ENCODE measurements at regions not wholly inside any gene's neighbourhood (a gene's known extent, or its start where the extent isn't known, plus 50 kb on each side); places are given as distances from the start of the nearest gene placed in this dataset.
A peak's percentile ranks its signal among the peaks of the same experiment; 100 is the strongest.
"Not testable (repeated sequence)": the region's sequence is repeated elsewhere in the genome, so short reads cannot be mapped to it uniquely, and the experiment has no call there.

DNA sequence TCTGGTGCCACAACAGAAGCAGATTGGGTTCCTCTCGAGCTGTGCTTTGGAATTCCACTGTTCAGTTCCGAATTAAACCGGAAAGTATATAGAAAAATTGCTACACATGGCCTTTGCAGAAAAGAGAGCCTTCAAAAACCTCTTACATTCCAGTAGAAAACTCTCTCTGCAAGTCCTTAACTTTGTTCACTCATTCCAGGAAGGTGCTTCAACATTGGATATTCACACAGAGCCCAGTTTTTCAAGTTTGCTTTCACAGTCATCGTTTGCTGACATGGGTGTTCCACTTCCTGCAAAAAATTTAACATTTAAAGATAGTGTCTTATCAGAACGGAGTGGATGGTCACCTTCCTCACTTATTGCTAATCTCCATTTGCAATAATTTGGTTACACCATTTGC, 93.7 kb downstream of the PPIAL4C start:
- H3K9me3 ChIP-seq; H3K4me1 ChIP-seq; H3K36me3 ChIP-seq; H3K4me3 ChIP-seq (ENCODE audit: low read depth, low read length); DNase-seq; H3K27me3 ChIP-seq: not testable (repeated sequence)

DNA sequence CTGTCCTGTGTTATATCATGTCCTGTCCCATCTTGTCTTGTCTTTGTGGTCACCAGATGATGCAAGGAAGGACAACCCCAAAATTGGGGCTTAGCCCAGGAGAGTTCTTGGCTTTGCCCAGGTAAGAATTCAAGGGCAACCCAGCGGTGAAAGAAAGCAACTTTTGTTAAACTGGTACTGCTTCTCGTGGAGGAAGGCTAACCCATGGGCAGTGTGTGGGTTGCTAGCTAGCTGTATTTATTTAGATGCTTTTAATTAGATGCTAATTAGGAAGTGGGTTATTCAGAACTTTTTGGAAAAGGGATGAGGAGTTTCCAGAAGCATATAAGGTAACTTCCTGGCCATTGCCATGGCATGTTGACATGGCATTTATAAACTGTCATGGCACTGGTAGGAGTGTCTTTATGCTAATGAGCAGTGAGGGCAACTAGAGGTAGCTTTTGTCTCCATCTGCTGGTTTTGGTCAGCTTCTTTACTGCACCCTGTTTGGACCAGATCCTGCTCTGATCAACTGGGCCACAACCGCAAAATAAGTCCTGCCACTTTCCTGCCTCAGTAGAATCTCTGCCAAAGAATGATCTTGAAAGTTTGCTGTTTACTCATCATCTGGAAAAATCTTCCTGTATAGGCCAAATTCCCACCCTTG, 95.8 kb upstream of the FCGR1A start:
- H3K27me3 ChIP-seq; H3K4me3 ChIP-seq (ENCODE audit: low read depth, low read length); H3K4me1 ChIP-seq; H3K9me3 ChIP-seq; DNase-seq; H3K36me3 ChIP-seq: not testable (repeated sequence)

DNA sequence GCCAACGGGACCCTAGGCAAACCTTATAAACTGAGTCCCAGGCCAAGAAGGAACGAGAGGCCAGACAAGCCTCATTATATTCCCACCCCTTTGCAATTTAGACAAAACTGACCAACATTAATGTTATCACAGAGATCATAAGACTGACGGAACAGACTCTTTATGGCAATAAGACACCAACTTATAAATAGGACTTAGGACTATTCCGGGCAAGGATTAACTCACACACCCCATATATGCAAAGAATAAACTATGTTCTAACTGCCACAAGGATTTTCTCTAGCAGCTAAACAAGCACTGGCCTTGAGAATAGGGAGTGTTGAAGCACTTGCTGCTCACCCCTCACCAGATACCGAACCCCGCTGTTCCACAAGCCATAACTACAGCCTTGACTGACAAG, 91.1 kb upstream of the FCGR1A start:
- H3K4me3 ChIP-seq (ENCODE audit: low read depth, low read length); H3K27me3 ChIP-seq; H3K4me1 ChIP-seq; H3K36me3 ChIP-seq; DNase-seq; H3K9me3 ChIP-seq: not testable (repeated sequence)

DNA sequence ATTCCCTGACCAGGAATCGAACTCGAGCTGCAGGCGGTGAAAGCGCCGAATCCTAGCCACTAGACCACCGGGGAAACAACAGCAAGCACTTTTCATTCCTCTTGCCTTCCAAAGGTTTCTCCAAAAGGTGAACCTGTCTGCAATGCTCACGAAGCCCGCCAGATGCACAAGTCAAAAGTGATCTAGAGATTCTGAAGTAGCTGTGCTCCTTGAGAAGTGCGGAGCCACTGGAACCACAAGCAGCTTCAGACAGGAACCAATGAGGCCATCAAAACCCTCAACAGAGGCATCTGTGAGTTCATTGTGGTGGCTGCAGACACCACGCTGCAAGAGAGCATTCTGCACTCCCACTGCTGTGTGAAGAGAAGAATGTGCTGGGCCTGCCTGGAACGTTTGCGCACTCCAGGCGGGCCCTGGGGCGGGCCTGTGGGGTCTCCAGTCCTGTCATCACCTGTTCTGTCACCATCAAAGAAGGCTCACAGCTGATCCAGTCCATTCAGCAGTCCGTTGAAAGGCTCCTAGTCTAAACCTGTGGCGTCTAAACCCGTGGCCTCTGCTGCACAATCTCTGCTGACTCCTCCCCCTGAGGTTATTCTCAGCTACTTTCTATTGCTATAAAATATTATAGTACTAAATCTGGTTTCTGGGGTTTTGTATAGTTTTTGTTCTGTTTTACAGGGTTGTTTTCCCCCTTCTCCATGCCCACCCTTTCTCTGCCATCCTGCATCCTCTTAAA, 89.5 kb upstream of the FCGR1A start:
- not testable (repeated sequence) for H3K36me3 ChIP-seq; H3K27me3 ChIP-seq; H3K9me3 ChIP-seq; DNase-seq; H3K4me1 ChIP-seq; H3K4me3 ChIP-seq (ENCODE audit: low read depth, low read length)

DNA sequence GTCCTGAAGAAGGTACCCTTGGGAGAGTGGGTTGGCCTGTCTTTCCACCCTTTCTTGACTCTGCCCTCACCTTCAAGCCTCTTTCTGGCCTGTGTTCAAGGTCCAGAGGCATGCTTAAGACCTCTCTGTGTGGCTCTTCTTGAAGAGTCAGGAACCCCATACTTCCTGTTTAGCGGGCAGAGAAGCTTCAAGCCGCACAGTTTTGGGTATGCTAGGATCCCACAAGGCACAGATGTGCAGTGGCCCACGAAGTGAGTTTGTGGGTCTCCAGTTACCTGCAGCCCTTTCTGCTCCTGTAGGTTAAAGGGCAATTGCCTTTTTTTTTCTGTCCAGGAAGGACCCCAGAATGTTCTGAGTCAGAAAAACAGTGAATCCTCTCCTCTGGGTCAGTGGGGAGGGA, 87.4 kb upstream of the FCGR1A start:
- not testable (repeated sequence) for H3K9me3 ChIP-seq; H3K4me3 ChIP-seq (ENCODE audit: low read depth, low read length); H3K27me3 ChIP-seq; H3K4me1 ChIP-seq; DNase-seq; H3K36me3 ChIP-seq

DNA sequence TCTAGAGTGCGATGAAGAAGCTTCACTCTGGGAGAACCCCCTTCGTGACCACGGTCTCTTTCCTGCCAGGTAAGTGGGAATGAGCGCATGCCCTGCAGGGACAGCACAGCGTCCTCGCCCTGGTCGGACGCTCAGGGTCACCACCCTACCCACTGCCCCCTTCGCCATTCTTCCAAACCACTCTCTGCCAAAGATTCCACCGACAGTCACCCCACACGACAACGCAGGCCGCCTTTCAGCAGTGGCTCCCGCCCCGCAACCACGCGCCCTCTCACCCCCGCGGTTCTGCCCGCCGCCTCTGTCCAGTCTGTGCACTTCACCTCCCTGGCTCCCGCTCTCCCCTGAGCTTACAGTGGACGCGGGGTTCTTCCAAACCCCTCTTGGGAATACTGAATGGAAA, 82.3 kb upstream of the FCGR1A start:
- H3K36me3 ChIP-seq; H3K27me3 ChIP-seq; DNase-seq; H3K9me3 ChIP-seq; H3K4me1 ChIP-seq; H3K4me3 ChIP-seq (ENCODE audit: low read depth, low read length): not testable (repeated sequence)

DNA sequence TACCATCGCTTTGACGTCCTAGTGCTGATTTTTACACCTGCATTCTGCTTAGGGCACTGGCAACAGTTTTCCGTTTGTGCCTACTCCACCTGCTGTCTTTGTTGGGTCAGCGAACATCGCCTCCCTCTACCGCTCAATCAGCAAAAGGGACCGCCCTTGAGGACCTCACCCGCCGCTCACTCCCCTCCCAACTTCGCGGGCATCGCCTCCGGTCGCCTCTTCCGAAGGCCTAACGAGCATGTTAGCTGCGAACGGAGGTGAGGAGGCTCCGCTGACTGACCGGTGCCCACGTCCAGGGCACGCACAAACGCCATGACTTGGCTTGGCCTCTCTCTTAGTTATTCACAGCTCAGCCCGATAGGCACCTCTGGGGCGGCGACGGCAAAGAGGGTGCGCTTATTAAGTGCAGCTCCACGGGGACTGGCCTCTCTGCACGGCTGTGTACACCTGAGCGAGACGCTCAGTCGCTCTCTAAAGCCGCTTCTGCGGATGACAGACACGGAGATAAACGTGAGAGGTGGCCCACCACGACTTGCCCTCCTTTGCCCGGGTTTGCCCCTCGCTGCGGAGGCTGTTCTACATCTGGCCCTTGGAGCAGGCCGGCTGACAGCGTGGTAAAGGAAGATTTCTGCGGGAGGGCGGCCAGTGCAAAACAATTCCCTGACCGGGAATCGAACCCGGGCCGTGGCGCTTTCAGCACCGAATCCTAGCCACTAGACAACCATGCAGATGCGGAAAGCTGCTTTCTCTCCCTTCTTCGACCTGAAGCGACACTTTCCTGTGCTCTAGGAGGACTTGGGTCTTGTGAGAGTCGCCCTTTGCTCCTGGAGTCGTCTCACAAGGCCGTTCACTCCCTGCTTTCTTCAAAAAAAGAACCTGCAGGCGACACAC, 81.6 kb upstream of the FCGR1A start:
- not testable (repeated sequence) for H3K27me3 ChIP-seq; DNase-seq; H3K36me3 ChIP-seq; H3K4me1 ChIP-seq; H3K9me3 ChIP-seq; H3K4me3 ChIP-seq (ENCODE audit: low read depth, low read length)

DNA sequence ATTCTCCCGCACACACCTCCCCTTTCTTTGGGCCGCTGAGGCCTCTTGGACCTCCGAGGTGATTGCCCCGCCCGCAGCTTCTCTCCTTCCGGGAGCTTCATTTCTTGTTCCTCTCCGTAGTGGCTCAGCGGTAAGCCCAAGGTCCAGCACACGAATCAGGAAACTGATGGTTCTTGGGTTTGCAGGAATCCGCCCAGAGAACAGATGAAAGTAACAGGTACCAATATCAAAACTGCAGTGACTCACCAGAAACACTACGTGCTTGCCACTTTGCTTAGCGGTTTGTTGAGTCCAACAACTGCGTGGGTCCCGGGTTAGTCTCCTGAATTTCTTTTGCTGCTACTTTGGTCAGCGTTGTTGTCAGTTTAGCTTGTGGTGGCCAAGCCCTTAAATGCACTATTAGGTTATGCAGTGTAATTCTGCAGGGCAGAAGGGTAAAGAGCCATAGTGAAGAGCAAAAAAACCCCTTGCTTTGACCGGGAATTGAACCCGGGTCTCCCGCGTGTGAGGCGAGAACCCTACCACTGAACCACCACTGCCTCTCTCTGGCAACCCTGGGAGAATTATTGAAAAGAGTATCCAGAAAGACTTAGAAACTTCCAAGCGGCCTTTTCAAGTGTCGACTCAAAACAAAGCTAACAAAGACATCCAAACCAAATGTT, 74.2 kb upstream of the FCGR1A start:
- H3K4me1 ChIP-seq; H3K27me3 ChIP-seq; H3K9me3 ChIP-seq; H3K36me3 ChIP-seq; H3K4me3 ChIP-seq (ENCODE audit: low read depth, low read length): not testable (repeated sequence)
- peak; percentile 75 for DNase-seq

DNA sequence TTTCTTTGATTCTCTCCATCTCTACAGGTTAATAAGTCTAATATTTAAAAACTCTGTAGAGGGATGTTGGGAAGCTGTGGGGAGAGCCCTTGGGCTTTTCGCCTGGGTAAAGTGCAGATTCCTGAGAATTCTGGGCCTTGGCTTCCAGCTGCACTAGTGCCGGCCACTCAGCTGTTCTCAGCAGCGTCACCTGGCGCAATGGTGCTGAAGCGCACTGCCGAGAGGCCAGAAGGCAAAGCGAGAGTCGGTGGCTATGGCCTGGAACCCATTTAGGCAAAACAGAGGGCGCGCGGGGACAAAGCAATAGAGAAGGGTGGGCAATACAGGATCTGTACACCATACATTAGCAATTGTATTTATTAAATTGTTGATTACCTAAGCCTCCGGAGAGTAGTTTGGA, 70.8 kb upstream of the FCGR1A start:
- not testable (repeated sequence) for H3K9me3 ChIP-seq, H3K4me1 ChIP-seq, DNase-seq, H3K27me3 ChIP-seq, H3K36me3 ChIP-seq
- H3K4me3 ChIP-seq (ENCODE audit: low read depth, low read length) = peak overlapping the region; percentile 49

DNA sequence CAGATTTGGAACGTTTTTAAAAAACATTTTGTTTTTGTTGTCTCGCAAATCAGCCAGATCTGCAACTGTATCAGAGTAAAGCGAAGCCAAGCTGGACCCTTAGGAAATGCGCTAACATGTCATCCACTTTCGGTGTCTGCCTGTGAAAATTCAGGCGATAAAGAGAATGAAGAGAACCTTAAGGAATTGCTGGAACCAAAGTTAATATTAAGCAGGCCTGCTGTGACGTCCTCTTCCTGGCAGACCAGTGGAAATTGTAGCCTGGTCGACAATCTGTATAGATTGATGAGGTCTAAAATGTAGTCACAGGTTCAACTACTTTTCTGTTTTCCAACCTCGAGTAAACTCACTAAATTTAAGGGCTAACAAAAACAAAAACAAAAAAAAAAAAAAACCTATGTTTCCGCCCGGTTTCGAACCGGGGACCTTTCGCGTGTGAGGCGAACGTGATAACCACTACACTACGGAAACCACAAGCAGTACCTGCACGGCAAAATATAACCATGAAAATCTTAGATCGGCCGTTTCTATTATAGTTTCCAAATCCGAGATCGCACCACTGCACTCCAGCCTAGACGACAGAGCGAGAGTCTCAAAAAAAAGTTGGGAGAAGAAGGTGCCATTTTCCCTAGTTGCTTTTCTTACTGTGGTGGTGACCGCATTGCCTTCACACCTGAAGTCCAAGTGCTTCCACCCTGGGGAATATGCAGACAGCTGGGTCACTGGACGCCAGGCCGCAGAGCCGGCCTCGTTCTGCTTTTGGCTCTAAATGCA, 70.2 kb upstream of the FCGR1A start:
- DNase-seq = peak; percentile 29
- H3K36me3 ChIP-seq, H3K27me3 ChIP-seq, H3K4me1 ChIP-seq, H3K9me3 ChIP-seq: not testable (repeated sequence)
- peak overlapping the region; percentile 58 for H3K4me3 ChIP-seq (ENCODE audit: low read depth, low read length)

DNA sequence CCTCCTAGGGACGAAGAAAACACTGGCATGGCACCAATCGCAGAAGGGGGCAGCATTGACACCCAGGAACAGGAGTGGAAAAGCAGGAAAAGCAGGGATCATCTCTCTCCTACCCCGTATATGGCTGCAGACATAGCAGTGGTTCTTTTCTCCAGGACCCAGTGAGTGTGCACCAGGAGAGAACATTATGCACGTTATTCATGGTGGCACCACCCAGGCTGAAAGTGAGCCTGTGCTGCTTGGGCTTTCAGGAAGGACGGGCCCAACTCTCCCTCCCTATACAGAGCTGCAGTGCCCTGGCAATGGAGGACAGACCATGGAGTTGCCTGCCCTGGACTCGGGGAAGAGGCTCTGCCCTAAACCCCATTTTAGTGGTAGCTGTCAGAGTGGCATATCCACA, 69.0 kb upstream of the FCGR1A start:
- not testable (repeated sequence) for H3K36me3 ChIP-seq; H3K9me3 ChIP-seq; H3K27me3 ChIP-seq; DNase-seq; H3K4me3 ChIP-seq (ENCODE audit: low read depth, low read length); H3K4me1 ChIP-seq

DNA sequence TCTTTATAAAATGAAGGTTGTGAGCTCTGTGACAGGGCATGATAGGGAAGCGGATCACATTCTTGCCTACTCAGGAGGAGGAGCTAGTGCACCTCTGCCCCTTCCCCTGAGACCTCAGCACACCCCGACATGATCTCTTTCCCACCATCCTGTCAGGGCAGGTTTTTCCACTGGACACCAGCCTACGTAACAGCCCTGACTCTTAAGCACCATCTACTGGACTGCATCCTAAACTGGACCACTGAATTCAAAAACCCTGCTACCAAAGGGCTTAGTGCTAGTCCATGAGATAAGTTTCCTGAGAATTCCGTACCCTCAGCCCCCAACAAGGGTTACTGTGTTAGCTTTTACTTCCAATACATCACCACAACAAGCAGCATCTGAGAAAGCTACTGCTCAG, 68.5 kb upstream of the FCGR1A start:
- not testable (repeated sequence) for H3K4me1 ChIP-seq; H3K27me3 ChIP-seq; H3K9me3 ChIP-seq; H3K4me3 ChIP-seq (ENCODE audit: low read depth, low read length); DNase-seq; H3K36me3 ChIP-seq

DNA sequence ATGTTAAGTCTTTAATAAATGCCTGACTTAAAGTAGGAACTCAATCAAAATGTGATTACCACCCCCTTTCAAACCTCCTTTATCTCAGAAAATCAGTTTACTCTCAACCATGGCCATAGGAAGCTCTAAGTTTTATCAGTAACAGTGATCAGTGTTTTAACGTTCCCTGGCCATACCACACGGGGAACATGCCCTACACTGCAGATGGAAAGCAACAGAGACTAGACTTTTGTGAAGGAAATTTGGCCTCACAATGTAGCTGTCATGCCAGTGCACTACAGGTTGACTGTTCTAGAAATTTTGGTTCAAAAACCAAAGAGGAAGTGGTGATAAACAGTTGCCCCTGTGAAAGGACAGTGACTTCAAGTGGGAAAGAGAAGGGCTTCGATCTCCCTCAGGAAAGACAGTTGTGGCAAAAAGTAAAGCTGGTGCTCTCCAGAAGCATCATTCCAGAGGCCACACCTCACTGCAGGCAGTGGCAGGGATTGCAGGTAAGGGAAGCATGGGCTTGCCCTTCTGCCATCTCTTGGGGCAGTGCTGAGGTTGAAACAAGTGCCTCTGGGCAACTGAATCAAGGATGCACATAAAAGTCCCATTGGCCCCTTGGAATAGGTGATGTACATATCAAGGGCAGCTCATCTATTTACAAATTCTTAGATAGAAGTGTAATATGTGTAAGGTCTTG, 57.7 kb upstream of the FCGR1A start:
- DNase-seq; H3K36me3 ChIP-seq; H3K4me1 ChIP-seq; H3K4me3 ChIP-seq (ENCODE audit: low read depth, low read length); H3K27me3 ChIP-seq; H3K9me3 ChIP-seq: not testable (repeated sequence)

DNA sequence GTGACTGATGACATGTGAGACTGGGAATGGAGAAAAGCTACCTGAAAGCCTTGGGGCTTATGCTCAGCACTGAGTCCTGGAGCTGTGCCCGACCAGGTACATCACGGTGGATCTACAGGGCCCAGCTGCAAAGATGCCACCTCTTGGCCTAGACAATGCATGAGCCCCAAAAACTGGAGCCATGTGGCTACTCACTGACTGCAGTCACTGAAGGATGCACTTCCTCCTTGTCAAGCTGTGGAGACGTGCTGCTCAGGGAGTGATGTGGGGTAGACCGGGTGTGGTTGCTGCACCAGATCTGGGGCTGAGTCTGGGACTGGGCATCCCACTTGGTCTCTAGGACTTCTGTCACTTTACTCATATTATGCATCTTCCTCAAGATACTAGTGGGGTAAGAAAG, 55.8 kb upstream of the FCGR1A start:
- not testable (repeated sequence) for H3K27me3 ChIP-seq; H3K4me3 ChIP-seq (ENCODE audit: low read depth, low read length); H3K4me1 ChIP-seq; DNase-seq; H3K9me3 ChIP-seq; H3K36me3 ChIP-seq

DNA sequence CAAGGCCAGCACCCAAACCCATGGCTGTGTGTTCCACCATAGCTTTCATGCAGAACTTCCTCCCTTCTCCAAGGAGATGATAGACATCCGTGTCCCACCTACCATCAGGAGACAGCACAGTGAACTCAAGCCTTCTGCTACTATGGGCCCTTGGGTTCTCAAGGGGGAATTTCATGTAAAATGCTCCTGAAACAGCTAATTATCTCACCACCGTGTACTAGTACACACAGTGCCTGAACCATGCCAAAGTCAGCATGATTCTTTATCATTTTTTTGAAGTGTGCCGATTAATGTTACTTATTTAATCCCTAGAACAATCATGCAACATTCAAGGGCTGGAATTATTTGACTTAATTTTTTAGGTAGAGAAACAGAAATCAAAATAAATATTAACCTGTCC, 53.9 kb upstream of the FCGR1A start:
- not testable (repeated sequence) for H3K27me3 ChIP-seq; H3K9me3 ChIP-seq; DNase-seq; H3K36me3 ChIP-seq; H3K4me1 ChIP-seq; H3K4me3 ChIP-seq (ENCODE audit: low read depth, low read length)
